SK-N-SH treated with all-trans-retinoic acid at 6 μM for 48 hours (cell line): ENCODE measurements at regions not wholly inside any gene's neighbourhood (a gene's known extent, or its start where the extent isn't known, plus 50 kb on each side); places are given as distances from the start of the nearest gene placed in this dataset.

Experiments
- ATAC-seq: fragments of 200-7000 bp; cut with Tn5 transposase; 3 replicates; pipeline ENCODE4 v1.9.1; 2020; ENCODE audit warnings: mild to moderate bottlenecking, moderate library complexity
- ARNTL ChIP-seq: fragments of 450-650 bp; formaldehyde crosslinking; IDR thresholded peaks from 2 replicates; pipeline ENCODE4 v1.5.0; 2020; ENCODE audit warnings: low read depth, mild to moderate bottlenecking, moderate library complexity, borderline replicate concordance
- BACH2 ChIP-seq: fragments of 250-450 bp; sonication (Bioruptor Pico); IDR thresholded peaks from 2 replicates; pipeline ENCODE4 v1.9.0; 2021; ENCODE audit warnings: mild to moderate bottlenecking, borderline replicate concordance
- CSRNP3 ChIP-seq: fragments of 250-450 bp; sonication (Bioruptor Pico); IDR thresholded peaks from 2 replicates; pipeline ENCODE4 v1.5.1; 2021; ENCODE audit warnings: mild to moderate bottlenecking, moderate library complexity
- ESRRG ChIP-seq: fragments of 250-450 bp; sonication (Bioruptor Pico); IDR thresholded peaks from 2 replicates; pipeline ENCODE4 v1.6.1; 2021; ENCODE audit warnings: mild to moderate bottlenecking
- GLIS3 ChIP-seq: fragments of 250-450 bp; sonication (Bioruptor Pico); IDR thresholded peaks from 2 replicates; pipeline ENCODE4 v1.5.0; 2020; ENCODE audit warnings: mild to moderate bottlenecking, moderate library complexity
- ISL1 ChIP-seq: fragments of 250-450 bp; sonication (Bioruptor Pico); IDR thresholded peaks from 2 replicates; pipeline ENCODE4 v2.1.2; 2022; ENCODE audit warnings: mild to moderate bottlenecking, moderate library complexity
- OSR1 ChIP-seq: fragments of 250-450 bp; sonication (Bioruptor Pico); IDR thresholded peaks from 2 replicates; pipeline ENCODE4 v1.8.0; 2022; ENCODE audit warnings: moderate library complexity, mild to moderate bottlenecking, inconsistent platforms
- PATZ1 ChIP-seq: fragments of 250-450 bp; sonication (Bioruptor Pico); IDR thresholded peaks from 2 replicates; pipeline ENCODE4 v1.8.0; 2020; ENCODE audit warnings: mild to moderate bottlenecking, moderate library complexity, borderline replicate concordance
- PPARA ChIP-seq: fragments of 250-450 bp; sonication (Bioruptor Pico); IDR thresholded peaks from 2 replicates; pipeline ENCODE4 v1.5.0; 2020; ENCODE audit warnings: mild to moderate bottlenecking, borderline replicate concordance
- RARB ChIP-seq: fragments of 250-450 bp; sonication (Bioruptor Pico); IDR thresholded peaks from 2 replicates; pipeline ENCODE4 v1.8.0; 2021; ENCODE audit warnings: mild to moderate bottlenecking, moderate library complexity
- SNAI2 ChIP-seq: fragments of 250-450 bp; sonication (Bioruptor Pico); IDR thresholded peaks from 2 replicates; pipeline ENCODE4 v1.5.0; 2020; ENCODE audit warnings: mild to moderate bottlenecking, moderate library complexity
- TCF4 ChIP-seq: fragments of 250-450 bp; sonication (Bioruptor Pico); IDR thresholded peaks from 2 replicates; pipeline ENCODE4 v1.8.0; 2021; ENCODE audit warnings: mild to moderate bottlenecking, moderate library complexity, borderline replicate concordance
- TOX ChIP-seq: fragments of 250-450 bp; sonication (Bioruptor Pico); IDR thresholded peaks from 2 replicates; pipeline ENCODE4 v1.8.0; 2021; ENCODE audit warnings: mild to moderate bottlenecking, moderate library complexity, borderline replicate concordance
- TSHZ2 ChIP-seq: fragments of 250-450 bp; sonication (Bioruptor Pico); IDR thresholded peaks from 2 replicates; pipeline ENCODE4 v1.5.0; 2020; ENCODE audit warnings: mild to moderate bottlenecking, moderate library complexity
- ZC3H10 ChIP-seq: fragments of 250-450 bp; sonication (Bioruptor Pico); IDR thresholded peaks from 2 replicates; pipeline ENCODE4 v1.5.1; 2021; ENCODE audit warnings: mild to moderate bottlenecking, moderate library complexity
- ZFP3 ChIP-seq: fragments of 250-450 bp; sonication (Bioruptor Pico); IDR thresholded peaks from 2 replicates; pipeline ENCODE4 v1.5.0; 2020; ENCODE audit warnings: mild to moderate bottlenecking, moderate library complexity
- ZFP30 ChIP-seq: fragments of 450-650 bp; formaldehyde crosslinking; IDR thresholded peaks from 2 replicates; pipeline ENCODE4 v1.5.0; 2022; ENCODE audit warnings: mild to moderate bottlenecking, moderate library complexity
- ZNF565 ChIP-seq: fragments of 450-650 bp; formaldehyde crosslinking; conservative IDR thresholded peaks from 2 replicates; pipeline ENCODE4 v1.5.0; 2020; ENCODE audit warnings: low read depth, mild to moderate bottlenecking, moderate library complexity
- ZNF70 ChIP-seq: fragments of 450-650 bp; formaldehyde crosslinking; IDR thresholded peaks from 2 replicates; pipeline ENCODE4 v1.5.0; 2020; ENCODE audit warnings: mild to moderate bottlenecking, moderate library complexity
- ZNF8 ChIP-seq: fragments of 450-650 bp; formaldehyde crosslinking; IDR thresholded peaks from 2 replicates; pipeline ENCODE4 v1.5.0; 2020; ENCODE audit warnings: mild to moderate bottlenecking, moderate library complexity

GRCh38 chr13:88637935-88638334 is 966.8 kb downstream of the SLITRK5 start:
- no peak for ATAC-seq
- TF ChIP-seq OSR1 (CRISPR knock-in tag), result no peak
- no peak for TF ChIP-seq ISL1
- TF ChIP-seq ZC3H10, result no peak
- no peak for TF ChIP-seq TOX
- TF ChIP-seq ESRRG (CRISPR knock-in tag), result no peak
- no peak for TF ChIP-seq ZNF565 (CRISPR knock-in tag)
- no peak for TF ChIP-seq ZNF8
- TF ChIP-seq RARB (CRISPR knock-in tag), result no peak
- no peak for TF ChIP-seq ARNTL (CRISPR knock-in tag)
- no peak for TF ChIP-seq CSRNP3 (CRISPR knock-in tag)
- no peak for TF ChIP-seq PPARA (CRISPR knock-in tag)
- TF ChIP-seq ZFP30 (CRISPR knock-in tag), result no peak

GRCh38 chr13:88643233-88643632 is 972.1 kb downstream of the SLITRK5 start:
- TF ChIP-seq ZFP3 (CRISPR knock-in tag) (no peak), PPARA (CRISPR knock-in tag) (no peak), ISL1 (no peak), ZNF70 (CRISPR knock-in tag) (no peak)
- TF ChIP-seq, all 23 proteins: peak for 0
- no peak for ATAC-seq

- no peak for ATAC-seq
- no peak for TF ChIP-seq SNAI2
- no peak for TF ChIP-seq PPARA (CRISPR knock-in tag)
- no peak for TF ChIP-seq ARNTL (CRISPR knock-in tag)
- TF ChIP-seq TSHZ2 (CRISPR knock-in tag), result no peak
- TF ChIP-seq ZC3H10, result no peak
- no peak for TF ChIP-seq GLIS3 (CRISPR knock-in tag)
- TF ChIP-seq ZFP30 (CRISPR knock-in tag), result no peak
Measured at GRCh38 chr13:88648598-88649373, 977.6 kb downstream of the SLITRK5 start.

GRCh38 chr13:88649855-88650254 is 978.7 kb downstream of the SLITRK5 start:
- ATAC-seq, result no peak

More at GRCh38 chr13:88649855-88650254, 978.7 kb downstream of the SLITRK5 start:
- TF ChIP-seq BACH2 (CRISPR knock-in tag) (no peak), ZFP30 (CRISPR knock-in tag) (no peak), ZC3H10 (no peak), PPARA (CRISPR knock-in tag) (no peak), ZNF70 (CRISPR knock-in tag) (no peak), PATZ1 (CRISPR knock-in tag) (no peak), TOX (no peak), ZNF8 (no peak), ZFP3 (CRISPR knock-in tag) (no peak), CSRNP3 (CRISPR knock-in tag) (no peak), TCF4 (CRISPR knock-in tag) (no peak), ESRRG (CRISPR knock-in tag) (no peak), RARB (CRISPR knock-in tag) (no peak), GLIS3 (CRISPR knock-in tag) (no peak), ISL1 (no peak), SNAI2 (no peak), OSR1 (CRISPR knock-in tag) (no peak), TSHZ2 (CRISPR knock-in tag) (no peak)
